Endothelial cell of umbilical vein (primary cell): ENCODE measurements at regions not wholly inside any gene's neighbourhood (a gene's known extent, or its start where the extent isn't known, plus 50 kb on each side); places are given as distances from the start of the nearest gene placed in this dataset.

ENCODE experiments used
- BruUV-seq: library from RNA; stranded (reverse); fragments of 400-500 nt; replicated peaks from 2 replicates; lab custom pipeline; 2021; lab: Mats Ljungman, UMichigan
- CTCF ChIA-PET: fragments of 300-600, 350-600 bp; sonication (Branson Sonifier 250); formaldehyde crosslinking; loops from one replicate; lab custom pipeline; 2021; ENCODE audit warnings: antibody characterized with exemption, inconsistent platforms; lab: Charles Lee
- POLR2A ChIA-PET: fragments of 300-600, 350-600 bp; sonication (Branson Sonifier 250); formaldehyde crosslinking; loops from one replicate; lab custom pipeline; 2021; ENCODE audit warnings: antibody characterized with exemption, inconsistent platforms; lab: Charles Lee
- DNase-seq: peaks from one replicate; pipeline ENCODE4 v3.0.0-alpha.2; 2011; ENCODE audit warnings: low read depth, low spot score
- FAIRE-seq: peaks from 2 replicates; lab custom pipeline; 2011; peaks lifted over from hg19 to GRCh38; lab: Jason Lieb, UNC
- H2AFZ ChIP-seq: 2 replicates; pipeline ENCODE4 v1.6.0; 2012; ENCODE audit warnings: low read depth, low read length, control low read depth, inconsistent platforms
- H3K27ac ChIP-seq: 2 replicates; pipeline ENCODE4 v1.5.1; 2011; ENCODE audit warnings: low read depth, mild to moderate bottlenecking, control low read depth, low read length, moderate library complexity; ENCODE audit not compliant: insufficient read depth
- H3K27me3 ChIP-seq, 2 experiments: 2 replicates each; pipeline versions ENCODE4 v1.6.0 to v1.6.1; 2011; ENCODE audit warnings: low read length in 2 of 2, mixed read lengths in 1 of 2; ENCODE audit not compliant: control insufficient read depth in 2 of 2, insufficient read depth in 2 of 2
- H3K36me3 ChIP-seq, 2 experiments: 2 replicates in 1 of 2; 3 replicates in 1 of 2; pipeline ENCODE4 v1.5.1; 2011; ENCODE audit warnings: low read length in 2 of 2, mild to moderate bottlenecking in 1 of 2, moderate library complexity in 1 of 2; ENCODE audit not compliant: control insufficient read depth in 2 of 2, insufficient read depth in 2 of 2; ENCODE audit errors: extremely low read depth in 1 of 2
- H3K4me1 ChIP-seq: 3 replicates; pipeline ENCODE4 v1.5.1; 2011; ENCODE audit warnings: mild to moderate bottlenecking, low read length; ENCODE audit not compliant: control insufficient read depth, insufficient read depth; ENCODE audit errors: extremely low read depth
- H3K4me2 ChIP-seq: 2 replicates; pipeline ENCODE4 v1.6.1; 2011; ENCODE audit warnings: low read length, control low read depth, mixed read lengths; ENCODE audit not compliant: insufficient read depth
- H3K4me3 ChIP-seq, 3 experiments: fragments of 200-600 bp in 1 of 3; sonication (generic), shearing (Covaris generic) in 1 of 3; replicated peaks in 1 of 3; 2 replicates each; pipeline ENCODE4 v1.5.1; 2011 to 2016; ENCODE audit warnings: control low read depth in 3 of 3, low read length in 3 of 3, mild to moderate bottlenecking in 2 of 3, inconsistent platforms in 1 of 3, low read depth in 1 of 3, moderate library complexity in 1 of 3; ENCODE audit not compliant: insufficient read depth in 1 of 3
- H3K79me2 ChIP-seq: 2 replicates; pipeline ENCODE4 v1.6.0; 2012; ENCODE audit warnings: low read length, inconsistent platforms; ENCODE audit not compliant: control insufficient read depth, insufficient read depth
- H3K9ac ChIP-seq: replicated peaks from 2 replicates; pipeline ENCODE3; 2011; ENCODE audit warnings: low read length, control low read depth; ENCODE audit not compliant: insufficient read depth; ENCODE audit errors: extremely low read depth
- H3K9me1 ChIP-seq: replicated peaks from 3 replicates; pipeline ENCODE4 v1.6.0; 2011; ENCODE audit warnings: mild to moderate bottlenecking, low read length; ENCODE audit not compliant: control insufficient read depth, insufficient read depth; ENCODE audit errors: extremely low read depth
- H3K9me3 ChIP-seq: replicated peaks from 2 replicates; pipeline ENCODE4 v1.5.1; 2012; ENCODE audit warnings: low read length, inconsistent platforms; ENCODE audit not compliant: control insufficient read depth, insufficient read depth
- H4K20me1 ChIP-seq: replicated peaks from 2 replicates; pipeline ENCODE3; 2011; ENCODE audit warnings: mild to moderate bottlenecking, low read length; ENCODE audit not compliant: control insufficient read depth, insufficient read depth; ENCODE audit errors: extremely low read depth
- EZH2 ChIP-seq: IDR thresholded peaks from 2 replicates; pipeline ENCODE4 v1.6.1; 2012; ENCODE audit warnings: borderline replicate concordance, low read depth, mild to moderate bottlenecking, moderate library complexity, low read length, inconsistent platforms; ENCODE audit not compliant: severe bottlenecking
- FOS ChIP-seq: IDR thresholded peaks from 2 replicates; pipeline ENCODE4 v1.6.1; 2011; ENCODE audit warnings: mild to moderate bottlenecking, low read length, moderate library complexity, borderline replicate concordance; ENCODE audit not compliant: insufficient read depth
- GATA2 ChIP-seq: IDR thresholded peaks from 2 replicates; pipeline ENCODE4 v1.7.0; 2011; ENCODE audit warnings: low read depth, mild to moderate bottlenecking, moderate library complexity, mixed read lengths, low read length; ENCODE audit not compliant: insufficient read length, insufficient read depth
- JUN ChIP-seq: IDR thresholded peaks from 2 replicates; pipeline ENCODE4 v1.6.1; 2011; ENCODE audit warnings: borderline replicate concordance, low read depth; ENCODE audit not compliant: insufficient read length, insufficient read depth
- MYC ChIP-seq: IDR thresholded peaks from one replicate; pipeline ENCODE4 v1.6.1; 2011; ENCODE audit warnings: mild to moderate bottlenecking, low read depth, low read length
- POLR2A ChIP-seq: IDR thresholded peaks from 2 replicates; pipeline ENCODE4 v1.6.1; 2012; ENCODE audit warnings: low read depth, mild to moderate bottlenecking, control low read depth, low read length
- POLR2AphosphoS5 ChIP-seq: IDR thresholded peaks from 2 replicates; pipeline ENCODE4 v1.6.1; 2012; ENCODE audit warnings: low read depth, mild to moderate bottlenecking, control low read depth, low read length, moderate library complexity; ENCODE audit not compliant: insufficient read depth
- dilution Hi-C: fragments of 300-500 bp; cut with MboI; formaldehyde crosslinking; loops from one replicate; pipeline ENCODE4 v1.15.0; 2019; ENCODE audit warnings: low sequenced_read_pairs; ENCODE audit not compliant: extremely low pct_ligation_motif_present
- intact Hi-C: fragments of 100-400 bp; cut with micrococcal nuclease; formaldehyde crosslinking; loops from one replicate; pipeline ENCODE4 v1.10.0; 2022
- TF ChIP-seq, protein P1 (sequence below), 2 donors: IDR thresholded peaks; 1 replicate in 1 of 2; 2 replicates in 1 of 2; pipeline ENCODE4 v1.5.1; 2011; ENCODE audit warnings: low read length in 2 of 2, mild to moderate bottlenecking in 2 of 2, moderate library complexity in 2 of 2, control low read depth in 1 of 2, inconsistent platforms in 1 of 2, low read depth in 1 of 2; ENCODE audit not compliant: insufficient read depth in 1 of 2; ENCODE audit errors: extremely low read depth in 1 of 2
- TF ChIP-seq, protein P2 (sequence below): IDR thresholded peaks from 2 replicates; pipeline ENCODE4 v1.6.1; 2011; ENCODE audit not compliant: insufficient read depth, insufficient read length

DNA sequence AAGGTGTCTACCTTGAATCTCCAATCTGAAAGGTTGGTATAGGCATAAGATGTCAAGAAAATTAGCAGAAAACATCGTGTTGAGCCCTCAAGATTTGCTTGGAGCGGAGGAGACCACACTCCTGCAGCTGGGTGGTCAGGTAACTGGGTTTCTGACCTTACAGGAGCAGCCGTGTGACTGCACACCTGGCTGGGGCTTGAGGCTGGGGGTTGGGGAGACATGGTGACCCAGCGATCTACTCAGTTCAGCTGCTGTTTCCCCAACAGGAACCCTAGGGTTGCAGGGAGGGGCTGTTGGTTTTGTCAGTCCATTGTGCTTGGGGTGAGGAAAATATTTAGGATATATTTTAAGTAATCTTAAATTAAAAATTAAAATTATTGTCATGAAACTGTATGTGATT lies 147.0 kb upstream of the ZNF32 start:
- H3K4me3 ChIP-seq = no peak overlapping the region
- no peaks in the 10 kb centered on the region for H3K36me3 ChIP-seq
- no peaks in the 10 kb centered on the region for H3K9me3 ChIP-seq
- TF ChIP-seq POLR2A (no peak), GATA2 (no peak), FOS (no peak), MYC (no peak), JUN (no peak), POLR2AphosphoS5 (no peak), EZH2 (no peak)
- TF ChIP-seq, protein P1, sequence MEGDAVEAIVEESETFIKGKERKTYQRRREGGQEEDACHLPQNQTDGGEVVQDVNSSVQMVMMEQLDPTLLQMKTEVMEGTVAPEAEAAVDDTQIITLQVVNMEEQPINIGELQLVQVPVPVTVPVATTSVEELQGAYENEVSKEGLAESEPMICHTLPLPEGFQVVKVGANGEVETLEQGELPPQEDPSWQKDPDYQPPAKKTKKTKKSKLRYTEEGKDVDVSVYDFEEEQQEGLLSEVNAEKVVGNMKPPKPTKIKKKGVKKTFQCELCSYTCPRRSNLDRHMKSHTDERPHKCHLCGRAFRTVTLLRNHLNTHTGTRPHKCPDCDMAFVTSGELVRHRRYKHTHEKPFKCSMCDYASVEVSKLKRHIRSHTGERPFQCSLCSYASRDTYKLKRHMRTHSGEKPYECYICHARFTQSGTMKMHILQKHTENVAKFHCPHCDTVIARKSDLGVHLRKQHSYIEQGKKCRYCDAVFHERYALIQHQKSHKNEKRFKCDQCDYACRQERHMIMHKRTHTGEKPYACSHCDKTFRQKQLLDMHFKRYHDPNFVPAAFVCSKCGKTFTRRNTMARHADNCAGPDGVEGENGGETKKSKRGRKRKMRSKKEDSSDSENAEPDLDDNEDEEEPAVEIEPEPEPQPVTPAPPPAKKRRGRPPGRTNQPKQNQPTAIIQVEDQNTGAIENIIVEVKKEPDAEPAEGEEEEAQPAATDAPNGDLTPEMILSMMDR (IDR thresholded peaks at IDR 0.05; ENCODE audit: extremely low read depth in 1 of 2, insufficient read depth in 1 of 2, low read depth in 1 of 2, low read length in 2 of 2) = no peak
- TF ChIP-seq, protein P2, sequence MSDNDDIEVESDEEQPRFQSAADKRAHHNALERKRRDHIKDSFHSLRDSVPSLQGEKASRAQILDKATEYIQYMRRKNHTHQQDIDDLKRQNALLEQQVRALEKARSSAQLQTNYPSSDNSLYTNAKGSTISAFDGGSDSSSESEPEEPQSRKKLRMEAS = no peak
- H3K27ac ChIP-seq = no peak overlapping the region
- intact Hi-C loops = no loop called here
- H3K4me1 ChIP-seq = no peaks in the 10 kb centered on the region
- no peak overlapping the region for H3K4me2 ChIP-seq
- DNase-seq (no peak), FAIRE-seq (no peak)
- dilution Hi-C loops = no loop called here
- no peaks in the 10 kb centered on the region for H3K79me2 ChIP-seq
- peaks cover 3% of the 10 kb centered on the region in 2 experiments for H3K27me3 ChIP-seq
- H2AFZ ChIP-seq = no peak overlapping the region
- ChIA-PET POLR2A (no interaction called here), CTCF (no interaction called here)
- H3K9me1 ChIP-seq = no peaks in the 10 kb centered on the region
- no TSS peak for BruUV-seq
- H4K20me1 ChIP-seq = no peaks in the 10 kb centered on the region
- no peak overlapping the region for H3K9ac ChIP-seq
